ENCODE measurements at regions not wholly inside any gene's neighbourhood (a gene's known extent, or its start where the extent isn't known, plus 50 kb on each side); places are given as distances from the start of the nearest gene placed in this dataset.

DNA sequence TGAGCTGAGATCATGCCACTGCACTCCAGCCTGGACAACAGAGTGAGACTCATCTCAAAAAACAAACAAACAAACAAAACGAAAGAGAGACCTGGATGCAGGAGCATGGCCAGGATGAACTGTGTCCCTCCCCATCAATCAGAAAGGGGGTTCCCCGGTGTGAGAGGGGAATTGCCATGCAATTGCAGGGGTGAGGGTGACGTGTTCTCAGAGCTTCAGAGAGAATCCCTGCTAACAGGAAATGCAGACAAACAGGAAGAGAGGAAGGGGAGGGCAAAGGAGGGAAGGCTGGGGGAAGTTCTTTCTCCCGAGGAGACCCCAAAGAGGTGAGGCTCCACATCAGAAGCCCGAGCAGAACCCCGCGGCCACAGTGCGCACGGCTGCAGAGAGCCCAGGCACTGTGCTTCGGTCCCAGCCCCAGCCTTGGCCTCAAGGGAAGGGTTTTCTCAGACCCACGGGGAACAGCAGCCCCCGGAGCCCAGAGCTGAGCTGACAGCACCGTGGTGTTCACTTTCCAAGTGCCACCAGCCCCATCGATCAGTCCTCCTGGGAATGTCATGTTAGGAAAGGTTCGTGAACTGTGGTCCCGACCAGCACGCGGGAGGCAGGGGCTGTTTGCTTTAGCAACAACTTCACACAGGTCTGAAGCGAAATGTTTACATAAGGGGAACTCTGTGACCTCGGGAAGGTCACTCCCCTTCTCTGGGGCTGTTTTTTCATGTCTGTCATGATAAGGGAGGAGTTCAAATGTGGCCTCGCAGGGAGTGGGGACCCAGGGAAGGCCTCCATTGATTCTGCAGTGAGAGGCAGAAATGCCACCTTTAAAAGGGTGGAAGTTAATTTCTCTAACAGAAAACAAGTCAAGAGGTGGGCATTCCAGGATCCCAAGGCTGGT lies 108.0 kb upstream of the ANO1 start (continued):
- TF ChIP-seq, protein P1, sequence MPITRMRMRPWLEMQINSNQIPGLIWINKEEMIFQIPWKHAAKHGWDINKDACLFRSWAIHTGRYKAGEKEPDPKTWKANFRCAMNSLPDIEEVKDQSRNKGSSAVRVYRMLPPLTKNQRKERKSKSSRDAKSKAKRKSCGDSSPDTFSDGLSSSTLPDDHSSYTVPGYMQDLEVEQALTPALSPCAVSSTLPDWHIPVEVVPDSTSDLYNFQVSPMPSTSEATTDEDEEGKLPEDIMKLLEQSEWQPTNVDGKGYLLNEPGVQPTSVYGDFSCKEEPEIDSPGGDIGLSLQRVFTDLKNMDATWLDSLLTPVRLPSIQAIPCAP (CRISPR knock-in tag; IDR thresholded peaks at IDR 0.05; ENCODE audit: low read depth) = 0 out of 2 replicates have a peak, but pooled peaks have one; percentile 37
- TF ChIP-seq, protein P2, sequence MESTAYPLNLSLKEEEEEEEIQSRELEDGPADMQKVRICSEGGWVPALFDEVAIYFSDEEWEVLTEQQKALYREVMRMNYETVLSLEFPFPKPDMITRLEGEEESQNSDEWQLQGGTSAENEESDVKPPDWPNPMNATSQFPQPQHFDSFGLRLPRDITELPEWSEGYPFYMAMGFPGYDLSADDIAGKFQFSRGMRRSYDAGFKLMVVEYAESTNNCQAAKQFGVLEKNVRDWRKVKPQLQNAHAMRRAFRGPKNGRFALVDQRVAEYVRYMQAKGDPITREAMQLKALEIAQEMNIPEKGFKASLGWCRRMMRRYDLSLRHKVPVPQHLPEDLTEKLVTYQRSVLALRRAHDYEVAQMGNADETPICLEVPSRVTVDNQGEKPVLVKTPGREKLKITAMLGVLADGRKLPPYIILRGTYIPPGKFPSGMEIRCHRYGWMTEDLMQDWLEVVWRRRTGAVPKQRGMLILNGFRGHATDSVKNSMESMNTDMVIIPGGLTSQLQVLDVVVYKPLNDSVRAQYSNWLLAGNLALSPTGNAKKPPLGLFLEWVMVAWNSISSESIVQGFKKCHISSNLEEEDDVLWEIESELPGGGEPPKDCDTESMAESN (CRISPR knock-in tag; conservative IDR thresholded peaks at IDR 0.05) = peak; percentile 92
- TF ChIP-seq ZNF17 (CRISPR knock-in tag; IDR thresholded peaks at IDR 0.05) = no peak
- no peak for TF ChIP-seq ZNF34 (CRISPR knock-in tag; IDR thresholded peaks at IDR 0.05; ENCODE audit: borderline replicate concordance)
- TF ChIP-seq, protein P3, sequence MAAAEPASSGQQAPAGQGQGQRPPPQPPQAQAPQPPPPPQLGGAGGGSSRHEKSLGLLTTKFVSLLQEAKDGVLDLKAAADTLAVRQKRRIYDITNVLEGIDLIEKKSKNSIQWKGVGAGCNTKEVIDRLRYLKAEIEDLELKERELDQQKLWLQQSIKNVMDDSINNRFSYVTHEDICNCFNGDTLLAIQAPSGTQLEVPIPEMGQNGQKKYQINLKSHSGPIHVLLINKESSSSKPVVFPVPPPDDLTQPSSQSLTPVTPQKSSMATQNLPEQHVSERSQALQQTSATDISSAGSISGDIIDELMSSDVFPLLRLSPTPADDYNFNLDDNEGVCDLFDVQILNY (CRISPR knock-in tag; conservative IDR thresholded peaks at IDR 0.05) = 0 out of 2 replicates have a peak, but pooled peaks have one; percentile 21
- no peak for TF ChIP-seq AGO2 (optimal IDR thresholded peaks at IDR 0.05; ENCODE audit: low read depth, low read length)
- TF ChIP-seq KLF12 (CRISPR knock-in tag; IDR thresholded peaks at IDR 0.05; ENCODE audit: borderline replicate concordance) = no peak; the same call in 1 of the 2 replicates
- TF ChIP-seq ZNF598 (CRISPR knock-in tag; IDR thresholded peaks at IDR 0.05; ENCODE audit: borderline replicate concordance) = no peak
- TF ChIP-seq NFATC3 (CRISPR knock-in tag; IDR thresholded peaks at IDR 0.05) = no peak
- peak; percentile 99 for TF ChIP-seq HMG20B (CRISPR knock-in tag; conservative IDR thresholded peaks at IDR 0.05)
- TF ChIP-seq SP2 (CRISPR knock-in tag; IDR thresholded peaks at IDR 0.05) = no peak
- no peak for TF ChIP-seq RBFOX2 (IDR thresholded peaks at IDR 0.05; ENCODE audit: low read depth, low read length)
- TF ChIP-seq, protein P4, sequence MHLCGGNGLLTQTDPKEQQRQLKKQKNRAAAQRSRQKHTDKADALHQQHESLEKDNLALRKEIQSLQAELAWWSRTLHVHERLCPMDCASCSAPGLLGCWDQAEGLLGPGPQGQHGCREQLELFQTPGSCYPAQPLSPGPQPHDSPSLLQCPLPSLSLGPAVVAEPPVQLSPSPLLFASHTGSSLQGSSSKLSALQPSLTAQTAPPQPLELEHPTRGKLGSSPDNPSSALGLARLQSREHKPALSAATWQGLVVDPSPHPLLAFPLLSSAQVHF (CRISPR knock-in tag; IDR thresholded peaks at IDR 0.05) = no peak
- TF ChIP-seq SIX1 (CRISPR knock-in tag; IDR thresholded peaks at IDR 0.05; ENCODE audit: borderline replicate concordance) = peak; percentile 63; the same call in 1 of the 2 replicates
- TF ChIP-seq CENPT (CRISPR knock-in tag; IDR thresholded peaks at IDR 0.05; ENCODE audit: low read depth) = no peak
- peak; percentile 38; the same call in 1 of the 2 replicates for TF ChIP-seq ZZZ3 (CRISPR knock-in tag; IDR thresholded peaks at IDR 0.05; ENCODE audit: borderline replicate concordance)
- TF ChIP-seq, protein P5, sequence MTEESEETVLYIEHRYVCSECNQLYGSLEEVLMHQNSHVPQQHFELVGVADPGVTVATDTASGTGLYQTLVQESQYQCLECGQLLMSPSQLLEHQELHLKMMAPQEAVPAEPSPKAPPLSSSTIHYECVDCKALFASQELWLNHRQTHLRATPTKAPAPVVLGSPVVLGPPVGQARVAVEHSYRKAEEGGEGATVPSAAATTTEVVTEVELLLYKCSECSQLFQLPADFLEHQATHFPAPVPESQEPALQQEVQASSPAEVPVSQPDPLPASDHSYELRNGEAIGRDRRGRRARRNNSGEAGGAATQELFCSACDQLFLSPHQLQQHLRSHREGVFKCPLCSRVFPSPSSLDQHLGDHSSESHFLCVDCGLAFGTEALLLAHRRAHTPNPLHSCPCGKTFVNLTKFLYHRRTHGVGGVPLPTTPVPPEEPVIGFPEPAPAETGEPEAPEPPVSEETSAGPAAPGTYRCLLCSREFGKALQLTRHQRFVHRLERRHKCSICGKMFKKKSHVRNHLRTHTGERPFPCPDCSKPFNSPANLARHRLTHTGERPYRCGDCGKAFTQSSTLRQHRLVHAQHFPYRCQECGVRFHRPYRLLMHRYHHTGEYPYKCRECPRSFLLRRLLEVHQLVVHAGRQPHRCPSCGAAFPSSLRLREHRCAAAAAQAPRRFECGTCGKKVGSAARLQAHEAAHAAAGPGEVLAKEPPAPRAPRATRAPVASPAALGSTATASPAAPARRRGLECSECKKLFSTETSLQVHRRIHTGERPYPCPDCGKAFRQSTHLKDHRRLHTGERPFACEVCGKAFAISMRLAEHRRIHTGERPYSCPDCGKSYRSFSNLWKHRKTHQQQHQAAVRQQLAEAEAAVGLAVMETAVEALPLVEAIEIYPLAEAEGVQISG (CRISPR knock-in tag; IDR thresholded peaks at IDR 0.05) = peak; percentile 88
- TF ChIP-seq THAP11 (CRISPR knock-in tag; IDR thresholded peaks at IDR 0.05) = peak; percentile 80
- peak; percentile 96 for TF ChIP-seq SKI (IDR thresholded peaks at IDR 0.05; ENCODE audit: partially characterized antibody)
- no peak for TF ChIP-seq ZNF530 (CRISPR knock-in tag; IDR thresholded peaks at IDR 0.05; ENCODE audit: low read depth)
- no peak for TF ChIP-seq EZH2 (conservative IDR thresholded peaks at IDR 0.05; ENCODE audit: low read depth, low read length)
- no peak for TF ChIP-seq ZNF101 (CRISPR knock-in tag; IDR thresholded peaks at IDR 0.05; ENCODE audit: borderline replicate concordance, low read depth)

Measured in HepG2 (cell line).